ENCODE measurements at regions not wholly inside any gene's neighbourhood (a gene's known extent, or its start where the extent isn't known, plus 50 kb on each side); places are given as distances from the start of the nearest gene placed in this dataset.

GRCh38 chr5:30001826-30002225 lies 1191.7 kb upstream of the CDH6 start:
- TF ChIP-seq GATA3 (IDR thresholded peaks at IDR 0.05; ENCODE audit: low read depth, low read length): no peak
- no peak for TF ChIP-seq GATA2 (IDR thresholded peaks at IDR 0.05; ENCODE audit: low read depth, low read length)
